WTC11 (cell line): ENCODE measurements at regions not wholly inside any gene's neighbourhood (a gene's known extent, or its start where the extent isn't known, plus 50 kb on each side); places are given as distances from the start of the nearest gene placed in this dataset.

ENCODE experiments used
- ATAC-seq: fragments of 200-7000 bp; cut with Tn5 transposase; 2 replicates; pipeline ENCODE4 v1.10.0; 2021; ENCODE audit warnings: mild to moderate bottlenecking, moderate library complexity
- CTCF ChIA-PET: fragments of 300-600 bp; sonication (Branson Sonifier 250); formaldehyde crosslinking; loops from one replicate; lab custom pipeline; 2021; ENCODE audit warnings: antibody characterized with exemption; lab: Charles Lee
- POLR2A ChIA-PET: fragments of 350-600 bp; sonication (Branson Sonifier 250); formaldehyde crosslinking; loops from one replicate; lab custom pipeline; 2021; ENCODE audit warnings: antibody characterized with exemption; lab: Charles Lee
- DNase-seq: peaks from one replicate; pipeline ENCODE4 v3.0.0; 2021; ENCODE audit warnings: low spot score
- H3K27ac Mint-ChIP-seq: 2 replicates; pipeline ENCODE4 v1.8.0; 2021; ENCODE audit warnings: mixed read lengths
- H3K27me3 Mint-ChIP-seq: 2 replicates; pipeline ENCODE4 v1.8.0; 2021; ENCODE audit warnings: low read depth, mild to moderate bottlenecking, moderate library complexity, mixed read lengths
- H3K36me3 Mint-ChIP-seq: 2 replicates; pipeline ENCODE4 v1.8.0; 2021; ENCODE audit warnings: mixed read lengths
- H3K4me1 Mint-ChIP-seq: 2 replicates; pipeline ENCODE4 v1.8.0; 2022; ENCODE audit warnings: mixed read lengths
- H3K4me3 Mint-ChIP-seq: 2 replicates; pipeline ENCODE4 v1.8.0; 2021; ENCODE audit warnings: mild to moderate bottlenecking, moderate library complexity, mixed read lengths
- H3K9me3 Mint-ChIP-seq: 2 replicates; pipeline ENCODE4 v1.8.0; 2021; ENCODE audit warnings: mixed read lengths
- AFF4 ChIP-seq: sonication (generic); formaldehyde crosslinking; IDR thresholded peaks from 2 replicates; pipeline ENCODE4 v1.8.1; 2023; ENCODE audit warnings: mild to moderate bottlenecking, missing genetic modification reagents, borderline replicate concordance
- CREM ChIP-seq: sonication (generic); formaldehyde crosslinking; IDR thresholded peaks from 2 replicates; pipeline ENCODE4 v1.8.1; 2022; ENCODE audit warnings: mild to moderate bottlenecking, missing genetic modification reagents, moderate library complexity
- E2F4 ChIP-seq: sonication (generic); formaldehyde crosslinking; IDR thresholded peaks from 2 replicates; pipeline ENCODE4 v1.8.1; 2022; ENCODE audit warnings: low read depth, mild to moderate bottlenecking, moderate library complexity, missing genetic modification reagents, borderline replicate concordance
- E2F5 ChIP-seq: sonication (generic); formaldehyde crosslinking; IDR thresholded peaks from 2 replicates; pipeline ENCODE4 v1.8.1; 2022; ENCODE audit warnings: mild to moderate bottlenecking, moderate library complexity, missing genetic modification reagents
- FOXJ3 ChIP-seq: sonication (generic); formaldehyde crosslinking; IDR thresholded peaks from 2 replicates; pipeline ENCODE4 v1.9.0; 2021; ENCODE audit warnings: missing genetic modification reagents, mild to moderate bottlenecking, borderline replicate concordance
- GABPB1 ChIP-seq: sonication (generic); formaldehyde crosslinking; IDR thresholded peaks from 2 replicates; pipeline ENCODE4 v1.8.1; 2023; ENCODE audit warnings: mild to moderate bottlenecking, missing genetic modification reagents
- HMGA2 ChIP-seq: fragments of 250-450 bp; sonication (Bioruptor Pico); IDR thresholded peaks from 2 replicates; pipeline ENCODE4 v1.4.0; 2021; ENCODE audit warnings: mild to moderate bottlenecking, moderate library complexity
- JAZF1 ChIP-seq: fragments of 250-450 bp; sonication (Bioruptor Pico); IDR thresholded peaks from 2 replicates; pipeline ENCODE4 v1.9.0; 2021; ENCODE audit warnings: moderate library complexity, mild to moderate bottlenecking, inconsistent platforms
- NFYB ChIP-seq: sonication (generic); formaldehyde crosslinking; conservative IDR thresholded peaks from 2 replicates; pipeline ENCODE4 v1.8.0; 2022; ENCODE audit warnings: low read depth, missing genetic modification reagents
- OVOL2 ChIP-seq: fragments of 250-450 bp; sonication (Bioruptor Pico); IDR thresholded peaks from 2 replicates; pipeline ENCODE4 v1.9.0; 2021; ENCODE audit warnings: mild to moderate bottlenecking, borderline replicate concordance
- PRDM15 ChIP-seq: sonication (generic); formaldehyde crosslinking; IDR thresholded peaks from 2 replicates; pipeline ENCODE4 v1.8.0; 2022; ENCODE audit warnings: missing genetic modification reagents
- PRRX2 ChIP-seq: fragments of 250-450 bp; sonication (Bioruptor Pico); IDR thresholded peaks from 2 replicates; pipeline ENCODE4 v1.8.0; 2021; ENCODE audit warnings: mild to moderate bottlenecking
- SMAD3 ChIP-seq: sonication (generic); formaldehyde crosslinking; IDR thresholded peaks from 2 replicates; pipeline ENCODE4 v1.8.0; 2022; ENCODE audit warnings: missing genetic modification reagents, mild to moderate bottlenecking, borderline replicate concordance
- SMAD4 ChIP-seq: sonication (generic); formaldehyde crosslinking; IDR thresholded peaks from 2 replicates; pipeline ENCODE4 v1.8.0; 2022; ENCODE audit warnings: mild to moderate bottlenecking, missing genetic modification reagents
- SP1 ChIP-seq: sonication (generic); formaldehyde crosslinking; conservative IDR thresholded peaks from 2 replicates; pipeline ENCODE4 v1.8.1; 2022; ENCODE audit warnings: missing genetic modification reagents
- ZBTB21 ChIP-seq: sonication (generic); formaldehyde crosslinking; IDR thresholded peaks from 2 replicates; pipeline ENCODE4 v1.8.1; 2023; ENCODE audit warnings: mild to moderate bottlenecking, missing genetic modification reagents, borderline replicate concordance
- ZNF263 ChIP-seq: sonication (generic); formaldehyde crosslinking; IDR thresholded peaks from 2 replicates; pipeline ENCODE4 v1.8.1; 2022; ENCODE audit warnings: low read depth, mild to moderate bottlenecking, moderate library complexity, missing genetic modification reagents
- ZNF512 ChIP-seq: sonication (generic); formaldehyde crosslinking; IDR thresholded peaks from 2 replicates; pipeline ENCODE4 v1.8.1; 2022; ENCODE audit warnings: missing genetic modification reagents, borderline replicate concordance
- ZNF671 ChIP-seq: fragments of 250-450 bp; sonication (Bioruptor Pico); IDR thresholded peaks from 2 replicates; pipeline ENCODE4 v1.8.0; 2021; ENCODE audit warnings: mild to moderate bottlenecking

- TF ChIP-seq PRDM15: no peak
- Mint-ChIP-seq H3K36me3 (no peaks in the 10 kb centered on the region), H3K9me3 (no peaks in the 10 kb centered on the region), H3K27me3 (no peaks in the 10 kb centered on the region), H3K27ac (no peak overlapping the region), H3K4me3 (no peak overlapping the region), H3K4me1 (no peaks in the 10 kb centered on the region)
- ChIA-PET CTCF (interaction anchor here (0.9 to 1.5 kb wide), 5 partner anchors 82 to 529 kb away, joined by 3 to 5 read pairs (median 3); no protein-coding TSS in a partner anchor), POLR2A (no interaction called here)
- ATAC-seq (no peak), DNase-seq (no peak)
These were observed 256.5 kb downstream of the EMP1 start for GRCh38 chr12:13452955-13453570.

GRCh38 chr12:13451776-13452175, 255.2 kb downstream of the EMP1 start:
- ATAC-seq: no peak
- H3K9me3 Mint-ChIP-seq: no peaks in the 10 kb centered on the region
- POLR2A ChIA-PET: interaction anchor here (0.6 kb wide), 1 partner anchor 613 kb away, joined by 3 read pairs; no protein-coding TSS in a partner anchor
- TF ChIP-seq ZNF512 (CRISPR knock-in tag): no peak
- no peak for TF ChIP-seq SMAD4 (CRISPR knock-in tag)
- no peak for TF ChIP-seq FOXJ3
- TF ChIP-seq ZNF263: no peak
- no peak for TF ChIP-seq AFF4 (CRISPR knock-in tag)
- no peak for TF ChIP-seq HMGA2 (CRISPR knock-in tag)
- no peak for TF ChIP-seq CREM (CRISPR knock-in tag)
- TF ChIP-seq, all 79 proteins: peak for 0
- CTCF ChIA-PET: no interaction called here
- Mint-ChIP-seq H3K4me1 (no peaks in the 10 kb centered on the region), H3K27ac (no peak overlapping the region), H3K4me3 (no peak overlapping the region), H3K27me3 (no peaks in the 10 kb centered on the region), H3K36me3 (no peaks in the 10 kb centered on the region)
- DNase-seq: no peak

GRCh38 chr12:13450231-13451080, 253.9 kb downstream of the EMP1 start:
- Mint-ChIP-seq H3K4me1 (no peaks in the 10 kb centered on the region), H3K27ac (no peak overlapping the region)
- CTCF ChIA-PET: interaction anchor here (0.8 kb wide), 1 partner anchor 195 kb away, joined by 3 read pairs; no protein-coding TSS in a partner anchor

More at GRCh38 chr12:13450231-13451080, 253.9 kb downstream of the EMP1 start:
- DNase-seq (no peak), ATAC-seq (no peak)
- no peaks in the 10 kb centered on the region for H3K27me3 Mint-ChIP-seq
- POLR2A ChIA-PET: interaction anchor here (0.5 kb wide), 1 partner anchor 721 kb away, joined by 3 read pairs; no protein-coding TSS in a partner anchor
- H3K36me3 Mint-ChIP-seq: no peaks in the 10 kb centered on the region
- no peak overlapping the region for H3K4me3 Mint-ChIP-seq
- TF ChIP-seq SP1 (CRISPR knock-in tag): no peak
- TF ChIP-seq E2F4: no peak
- TF ChIP-seq GABPB1 (CRISPR knock-in tag): no peak
- no peak for TF ChIP-seq CREM (CRISPR knock-in tag)
- TF ChIP-seq PRRX2 (CRISPR knock-in tag): no peak
- TF ChIP-seq NFYB: no peak
- no peak for TF ChIP-seq ZNF263
- no peak for TF ChIP-seq ZBTB21 (CRISPR knock-in tag)
- no peak for TF ChIP-seq E2F5 (CRISPR knock-in tag)
- no peak for TF ChIP-seq SMAD3 (CRISPR knock-in tag)
- TF ChIP-seq JAZF1 (CRISPR knock-in tag): no peak
- TF ChIP-seq ZNF671 (CRISPR knock-in tag): no peak
- TF ChIP-seq OVOL2 (CRISPR knock-in tag): no peak
- no peaks in the 10 kb centered on the region for H3K9me3 Mint-ChIP-seq
